ENCODE measurements at regions not wholly inside any gene's neighbourhood (a gene's known extent, or its start where the extent isn't known, plus 50 kb on each side); places are given as distances from the start of the nearest gene placed in this dataset.

- no peak for TF ChIP-seq YY1 (IDR thresholded peaks at IDR 0.05; ENCODE audit: insufficient read depth, insufficient read length)
- no peak for TF ChIP-seq ZNF274 (IDR thresholded peaks at IDR 0.05; ENCODE audit: low read depth, low read length)
Observed at GRCh38 chr1:30816211-30817076, 58.9 kb upstream of the LAPTM5 start.

Data from NT2/D1 (cell line).